ENCODE measurements at regions not wholly inside any gene's neighbourhood (a gene's known extent, or its start where the extent isn't known, plus 50 kb on each side); places are given as distances from the start of the nearest gene placed in this dataset.
A peak's percentile ranks its signal among the peaks of the same experiment; 100 is the strongest.
"Not testable (repeated sequence)": the region's sequence is repeated elsewhere in the genome, so short reads cannot be mapped to it uniquely, and the experiment has no call there.

- DNase-seq: no peak
Measured at GRCh38 chr1:67482733-67483482, 52.7 kb upstream of the SERBP1 start.

GRCh38 chr1:67484492-67484891 is 54.3 kb upstream of the SERBP1 start:
- DNase-seq: no peak

GRCh38 chr1:67485046-67485811 is 55.0 kb upstream of the SERBP1 start:
- no peak for DNase-seq

GRCh38 chr1:67489643-67490042 is 59.4 kb upstream of the SERBP1 start:
- peak in 1 of 2 donors; percentile 3 for DNase-seq

- DNase-seq: no peak
Measured at GRCh38 chr1:67491280-67491679, 61.1 kb upstream of the SERBP1 start.

- no peak for DNase-seq
Measured at GRCh38 chr1:67493148-67493547, 62.9 kb upstream of the SERBP1 start.

- DNase-seq: no peak
Measured at GRCh38 chr1:67495327-67495726, 65.1 kb upstream of the SERBP1 start.

- no peak for DNase-seq
Measured at GRCh38 chr1:67496329-67496728, 66.1 kb upstream of the SERBP1 start.

- DNase-seq: peak; percentile 40 to 67
Measured at GRCh38 chr1:67500413-67500959, 70.3 kb upstream of the SERBP1 start.

- DNase-seq: no peak
Measured at GRCh38 chr1:67503974-67504373, 73.8 kb upstream of the SERBP1 start.

- not testable (repeated sequence) for DNase-seq
Measured at GRCh38 chr1:67513392-67514294, 83.4 kb upstream of the SERBP1 start.

- no peak for DNase-seq
Measured at GRCh38 chr1:67514300-67514699, 84.1 kb upstream of the SERBP1 start.

GRCh38 chr1:67514786-67515185 is 84.6 kb upstream of the SERBP1 start:
- DNase-seq: no peak

- DNase-seq: no peak
Measured at GRCh38 chr1:67515324-67516080, 85.3 kb upstream of the SERBP1 start.

GRCh38 chr1:67517046-67517445 is 86.8 kb upstream of the SERBP1 start:
- DNase-seq: no peak

GRCh38 chr1:67522001-67522441 is 91.8 kb upstream of the SERBP1 start:
- DNase-seq: no peak

- no peak for DNase-seq
Measured at GRCh38 chr1:67522793-67523192, 92.6 kb upstream of the SERBP1 start.

- no peak for DNase-seq
Measured at GRCh38 chr1:67524143-67525052, 94.2 kb upstream of the SERBP1 start.

- DNase-seq: no peak
Measured at GRCh38 chr1:67525053-67525760, 95.0 kb upstream of the SERBP1 start.

- DNase-seq: no peak
Measured at GRCh38 chr1:67528141-67528540, 97.9 kb upstream of the SERBP1 start.

Measured in bone marrow (tissue), 2 donors.